Endodermal cell (in vitro differentiated cells): ENCODE measurements at regions not wholly inside any gene's neighbourhood (a gene's known extent, or its start where the extent isn't known, plus 50 kb on each side); places are given as distances from the start of the nearest gene placed in this dataset.

Source experiments
- DNase-seq: peaks from one replicate; pipeline ENCODE4 v3.0.0-alpha.2; 2017
- H3K27ac ChIP-seq: 2 replicates; pipeline ENCODE4 v1.5.1; 2013; ENCODE audit warnings: mild to moderate bottlenecking, low read depth, low read length, moderate library complexity
- H3K27me3 ChIP-seq: 2 replicates; pipeline ENCODE4 v1.6.1; 2013; ENCODE audit warnings: mild to moderate bottlenecking, low read length, moderate library complexity; ENCODE audit not compliant: insufficient read depth, control insufficient read depth, poor library complexity, severe bottlenecking
- H3K36me3 ChIP-seq: 2 replicates; pipeline ENCODE4 v1.7.0; 2013; ENCODE audit warnings: mild to moderate bottlenecking, low read length, moderate library complexity; ENCODE audit not compliant: control insufficient read depth, insufficient read depth
- H3K4me1 ChIP-seq: one replicate; pipeline ENCODE4 v1.7.0; 2013; ENCODE audit warnings: low read length; ENCODE audit not compliant: control insufficient read depth, insufficient read depth
- H3K4me3 ChIP-seq: 2 replicates; pipeline ENCODE4 v1.5.1; 2013; ENCODE audit warnings: mild to moderate bottlenecking, low read length, moderate library complexity
- H3K9ac ChIP-seq: 2 replicates; pipeline ENCODE4 v1.6.1; 2013; ENCODE audit warnings: mild to moderate bottlenecking, low read length, moderate library complexity; ENCODE audit not compliant: poor library complexity, severe bottlenecking; ENCODE audit errors: extremely low read depth
- H3K9me3 ChIP-seq: 2 replicates; pipeline ENCODE4 v1.6.1; 2013; ENCODE audit warnings: mild to moderate bottlenecking, low read length, moderate library complexity; ENCODE audit not compliant: control insufficient read depth
- H3K27ac Mint-ChIP-seq: 2 replicates; pipeline ENCODE4 v1.8.0; 2020; ENCODE audit warnings: mixed read lengths
- H3K27me3 Mint-ChIP-seq: 2 replicates; pipeline ENCODE4 v1.8.0; 2021; ENCODE audit warnings: mild to moderate bottlenecking, mixed read lengths; ENCODE audit not compliant: insufficient read depth
- H3K36me3 Mint-ChIP-seq: 2 replicates; pipeline ENCODE4 v1.8.0; 2020; ENCODE audit warnings: low read depth, mixed read lengths
- H3K4me1 Mint-ChIP-seq: 2 replicates; pipeline ENCODE4 v1.8.0; 2020; ENCODE audit warnings: mixed read lengths
- H3K4me3 Mint-ChIP-seq: 2 replicates; pipeline ENCODE4 v1.8.0; 2020; ENCODE audit warnings: mild to moderate bottlenecking, moderate library complexity, mixed read lengths
- H3K9me3 Mint-ChIP-seq: 2 replicates; pipeline ENCODE4 v1.8.0; 2020; ENCODE audit warnings: mild to moderate bottlenecking, mixed read lengths
- WGBS, 2 experiments: methylation state at CpG; one replicate each; pipeline versions ENCODE4 v1.1.5 to v1.1.7; 2013; ENCODE audit warnings: missing lambda C conversion rate in 2 of 2, mixed read lengths in 1 of 2; ENCODE audit not compliant: insufficient coverage in 1 of 2, insufficient read length in 1 of 2; 5-methylcytosine and 5-hydroxymethylcytosine counted together
- TF ChIP-seq, protein P1 (sequence below): fragments of 200-600 bp; sonication (generic); conservative IDR thresholded peaks from 2 replicates; pipeline ENCODE4 v1.5.0; 2021; ENCODE audit warnings: antibody characterized with exemption, mild to moderate bottlenecking

DNA sequence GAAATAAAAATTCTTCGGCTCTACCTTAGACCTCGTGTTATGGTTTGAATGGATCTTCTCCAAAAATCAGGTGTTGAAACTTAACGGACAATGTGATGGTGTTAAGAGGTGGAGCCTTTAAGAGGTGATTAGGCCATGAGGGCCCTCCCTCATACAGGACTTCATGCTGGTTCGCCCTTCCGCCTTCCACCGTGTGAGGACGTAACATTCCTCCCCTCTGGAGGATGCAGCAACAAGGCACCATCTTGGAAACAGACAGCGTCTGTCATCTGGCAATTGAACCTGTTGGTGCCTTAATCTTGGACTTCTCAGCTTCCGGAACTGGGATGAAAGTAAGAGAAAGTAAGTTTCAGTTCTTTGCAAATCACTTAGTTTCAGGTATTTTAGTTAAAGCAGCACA is 126.3 kb upstream of the SPRED2 start:
- H3K4me3 ChIP-seq = no peak overlapping the region
- no peaks in the 10 kb centered on the region for H3K9me3 ChIP-seq
- peaks cover 31% of the 10 kb centered on the region for H3K27me3 Mint-ChIP-seq
- no peaks in the 10 kb centered on the region for H3K36me3 Mint-ChIP-seq
- H3K27ac Mint-ChIP-seq = peak overlapping the region; percentile 33
- H3K36me3 ChIP-seq = no peaks in the 10 kb centered on the region
- H3K27ac ChIP-seq = no peak overlapping the region
- H3K9ac ChIP-seq = no peak overlapping the region
- H3K27me3 ChIP-seq = no peaks in the 10 kb centered on the region
- H3K9me3 Mint-ChIP-seq = no peaks in the 10 kb centered on the region
- WGBS, 2 experiments = 47 to 62% methylated on average over 9 of the region's 9 CpGs
- peaks cover 10% of the 10 kb centered on the region for H3K4me1 ChIP-seq
- TF ChIP-seq, protein P1, sequence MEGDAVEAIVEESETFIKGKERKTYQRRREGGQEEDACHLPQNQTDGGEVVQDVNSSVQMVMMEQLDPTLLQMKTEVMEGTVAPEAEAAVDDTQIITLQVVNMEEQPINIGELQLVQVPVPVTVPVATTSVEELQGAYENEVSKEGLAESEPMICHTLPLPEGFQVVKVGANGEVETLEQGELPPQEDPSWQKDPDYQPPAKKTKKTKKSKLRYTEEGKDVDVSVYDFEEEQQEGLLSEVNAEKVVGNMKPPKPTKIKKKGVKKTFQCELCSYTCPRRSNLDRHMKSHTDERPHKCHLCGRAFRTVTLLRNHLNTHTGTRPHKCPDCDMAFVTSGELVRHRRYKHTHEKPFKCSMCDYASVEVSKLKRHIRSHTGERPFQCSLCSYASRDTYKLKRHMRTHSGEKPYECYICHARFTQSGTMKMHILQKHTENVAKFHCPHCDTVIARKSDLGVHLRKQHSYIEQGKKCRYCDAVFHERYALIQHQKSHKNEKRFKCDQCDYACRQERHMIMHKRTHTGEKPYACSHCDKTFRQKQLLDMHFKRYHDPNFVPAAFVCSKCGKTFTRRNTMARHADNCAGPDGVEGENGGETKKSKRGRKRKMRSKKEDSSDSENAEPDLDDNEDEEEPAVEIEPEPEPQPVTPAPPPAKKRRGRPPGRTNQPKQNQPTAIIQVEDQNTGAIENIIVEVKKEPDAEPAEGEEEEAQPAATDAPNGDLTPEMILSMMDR = no peak
- H3K4me3 Mint-ChIP-seq = peak overlapping the region; percentile 5
- H3K4me1 Mint-ChIP-seq = peaks cover 27% of the 10 kb centered on the region
- DNase-seq = peak; percentile 76

DNA sequence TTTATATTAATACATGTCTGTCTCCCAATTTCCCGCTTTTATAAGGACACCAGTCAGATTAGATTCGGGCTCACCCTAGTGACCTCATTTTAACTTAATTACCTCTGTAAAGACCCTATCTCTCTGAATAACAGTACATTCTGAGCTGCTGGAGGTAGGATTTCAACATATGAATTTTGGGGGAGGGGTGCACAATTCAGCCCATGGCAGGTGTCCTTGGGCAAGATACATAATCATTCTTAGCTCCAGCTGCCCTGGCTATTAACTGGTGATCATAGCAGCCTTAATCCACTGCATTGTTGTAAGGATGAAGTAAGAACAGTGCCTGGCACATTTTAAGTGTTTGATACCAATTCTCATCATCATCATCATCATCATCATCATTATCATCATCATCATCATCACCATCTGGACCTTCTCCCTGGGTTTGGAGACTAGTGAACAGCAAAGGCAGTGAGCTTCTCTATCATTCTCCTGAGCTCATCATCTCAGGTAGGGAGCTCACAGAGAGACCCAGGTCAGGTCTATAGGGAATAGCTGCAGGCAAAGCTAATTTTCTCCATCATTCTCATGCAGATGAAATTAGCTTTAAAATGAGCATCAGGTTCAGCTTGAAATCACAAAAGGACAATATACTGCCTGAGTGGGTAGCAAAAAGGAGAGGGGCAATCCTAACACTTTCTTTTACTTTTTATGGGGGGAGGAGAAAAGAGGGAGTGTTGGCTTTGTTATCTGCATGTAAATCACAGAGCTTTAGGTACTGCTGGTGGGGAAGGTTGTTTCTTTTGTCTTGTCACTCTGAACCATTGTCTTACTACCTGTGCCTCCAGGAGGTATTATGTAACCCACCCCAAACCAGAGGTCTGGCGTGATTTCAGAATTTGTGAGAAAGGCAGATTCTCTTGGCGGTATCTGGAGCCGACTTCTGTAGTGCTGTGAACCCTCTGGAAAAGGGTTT is 125.5 kb upstream of the SPRED2 start:
- H3K9me3 ChIP-seq = no peaks in the 10 kb centered on the region
- peak overlapping the region; percentile 40 for H3K27ac Mint-ChIP-seq
- H3K36me3 ChIP-seq = no peaks in the 10 kb centered on the region
- WGBS, 2 experiments = 58 to 59% methylated on average over 4 to 5 of the region's 5 CpGs
- no peak for DNase-seq
- no peak overlapping the region for H3K4me3 ChIP-seq
- H3K36me3 Mint-ChIP-seq = no peaks in the 10 kb centered on the region
- no peak overlapping the region for H3K4me3 Mint-ChIP-seq
- TF ChIP-seq, protein P1 = no peak
- H3K27me3 Mint-ChIP-seq = peaks cover 29% of the 10 kb centered on the region
- H3K4me1 Mint-ChIP-seq = peaks cover 28% of the 10 kb centered on the region
- H3K4me1 ChIP-seq = peaks cover 10% of the 10 kb centered on the region
- no peak overlapping the region for H3K27ac ChIP-seq
- H3K9ac ChIP-seq = no peak overlapping the region
- H3K27me3 ChIP-seq = no peaks in the 10 kb centered on the region
- H3K9me3 Mint-ChIP-seq = no peaks in the 10 kb centered on the region

DNA sequence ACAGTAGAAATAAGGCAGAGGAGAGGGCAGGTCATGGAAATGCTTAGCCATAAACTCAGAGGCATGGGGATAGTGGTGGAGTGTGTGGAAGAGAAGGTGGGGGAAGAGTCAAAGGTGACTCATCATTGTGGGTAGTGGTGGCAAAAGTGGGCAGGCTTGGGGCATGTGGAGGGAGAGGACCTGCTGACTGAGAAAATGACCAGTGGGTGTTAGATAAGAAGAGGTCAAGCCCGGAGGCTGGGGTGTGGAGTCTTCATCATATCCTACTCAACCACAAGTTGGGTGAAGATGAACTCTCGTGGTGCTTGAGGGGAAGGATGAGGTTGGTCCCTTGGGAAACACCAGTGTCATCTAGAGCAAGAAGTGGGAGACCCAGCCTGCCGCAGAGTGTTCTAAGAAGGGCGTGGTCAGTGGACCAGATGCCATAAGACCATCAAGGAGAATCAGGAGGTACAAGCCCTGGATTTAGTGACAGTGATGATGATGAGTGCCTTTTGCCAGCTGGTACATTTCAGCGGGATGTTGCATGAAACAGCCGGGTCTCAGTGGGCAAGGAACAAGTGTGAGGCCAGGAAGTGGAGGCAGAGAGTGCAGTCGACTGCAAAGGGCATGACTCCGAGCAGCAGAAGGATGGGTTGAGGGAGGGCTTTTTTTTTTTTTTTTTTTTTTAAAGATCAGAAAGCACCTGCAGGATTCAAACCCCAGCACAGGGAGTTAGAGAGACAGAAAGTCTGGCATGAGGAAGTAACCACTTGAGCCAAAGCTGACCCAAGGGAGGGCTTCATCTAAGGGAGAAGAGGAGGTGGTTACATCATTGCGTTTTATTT is 122.6 kb upstream of the SPRED2 start:
- Mint-ChIP-seq H3K36me3 (no peaks in the 10 kb centered on the region), H3K4me3 (no peak overlapping the region), H3K27ac (no peak overlapping the region), H3K4me1 (peaks cover 24% of the 10 kb centered on the region), H3K9me3 (no peaks in the 10 kb centered on the region), H3K27me3 (peaks cover 33% of the 10 kb centered on the region)
- H3K36me3 ChIP-seq = no peaks in the 10 kb centered on the region
- H3K4me1 ChIP-seq = peaks cover 10% of the 10 kb centered on the region
- H3K27ac ChIP-seq = no peak overlapping the region
- H3K27me3 ChIP-seq = no peaks in the 10 kb centered on the region
- no peak overlapping the region for H3K9ac ChIP-seq
- DNase-seq = no peak
- TF ChIP-seq, protein P1 = no peak
- WGBS, 2 experiments = 92 to 100% methylated on average over 7 to 8 of the region's 9 CpGs
- no peaks in the 10 kb centered on the region for H3K9me3 ChIP-seq
- no peak overlapping the region for H3K4me3 ChIP-seq
